ENCODE measurements at regions not wholly inside any gene's neighbourhood (a gene's known extent, or its start where the extent isn't known, plus 50 kb on each side); places are given as distances from the start of the nearest gene placed in this dataset.
"Not testable (repeated sequence)": the region's sequence is repeated elsewhere in the genome, so short reads cannot be mapped to it uniquely, and the experiment has no call there.

DNA sequence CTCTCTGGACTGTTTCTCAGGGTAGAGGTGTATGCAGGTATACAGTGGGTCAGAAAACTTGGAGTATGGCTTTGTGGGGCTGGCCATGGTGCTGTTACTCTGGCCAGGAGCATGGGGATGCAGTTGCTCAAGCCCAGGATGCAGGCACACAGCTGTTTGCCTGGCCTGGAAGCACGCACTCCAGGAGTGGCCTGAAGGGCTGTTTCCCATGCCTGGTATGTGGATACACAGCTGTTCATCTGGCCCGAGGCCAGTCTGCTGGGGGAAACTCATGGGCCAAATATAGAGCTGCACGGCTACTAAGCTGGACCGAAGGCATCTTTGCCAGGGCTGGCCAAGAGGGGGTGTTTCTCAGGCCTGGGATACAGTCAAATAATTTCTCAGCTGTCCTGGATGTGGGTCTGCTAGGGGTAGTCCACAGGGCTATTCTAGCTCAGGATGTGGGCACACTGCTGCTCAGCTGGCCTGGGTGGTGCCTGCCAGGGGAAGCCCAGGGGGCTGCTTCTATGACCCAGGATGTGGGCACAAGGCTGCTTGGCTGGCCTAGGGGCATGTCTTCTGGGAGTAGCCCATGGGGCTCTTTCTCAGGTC lies 104.1 kb downstream of the THSD1 start:
- H3K27me3 ChIP-seq (ENCODE audit: control insufficient read depth, insufficient read depth, low read length); H3K36me3 ChIP-seq (ENCODE audit: control insufficient read depth, insufficient read depth, low read length); DNase-seq (ENCODE audit: low read depth in 2 of 2); H3K4me2 ChIP-seq (ENCODE audit: extremely low read depth, insufficient read depth, low read length); H3K9me3 ChIP-seq (ENCODE audit: control insufficient read depth, insufficient read depth, low read depth, low read length); H4K20me1 ChIP-seq (ENCODE audit: control insufficient read depth, extremely low read depth, insufficient read depth, low read length); H3K4me1 ChIP-seq (ENCODE audit: control insufficient read depth, extremely low read depth, insufficient read depth, low read length); H2AFZ ChIP-seq (ENCODE audit: low read length); H3K9ac ChIP-seq (ENCODE audit: insufficient read depth, low read length); H3K79me2 ChIP-seq (ENCODE audit: control insufficient read depth, insufficient read depth, low read length); H3K27ac ChIP-seq (ENCODE audit: insufficient read depth, low read length); H3K4me3 ChIP-seq (replicated peaks in 1 of 4; ENCODE audit: control extremely low read depth in 1 of 4, insufficient read depth in 1 of 4, low read depth in 3 of 4, low read length in 4 of 4): not testable (repeated sequence)

DNA sequence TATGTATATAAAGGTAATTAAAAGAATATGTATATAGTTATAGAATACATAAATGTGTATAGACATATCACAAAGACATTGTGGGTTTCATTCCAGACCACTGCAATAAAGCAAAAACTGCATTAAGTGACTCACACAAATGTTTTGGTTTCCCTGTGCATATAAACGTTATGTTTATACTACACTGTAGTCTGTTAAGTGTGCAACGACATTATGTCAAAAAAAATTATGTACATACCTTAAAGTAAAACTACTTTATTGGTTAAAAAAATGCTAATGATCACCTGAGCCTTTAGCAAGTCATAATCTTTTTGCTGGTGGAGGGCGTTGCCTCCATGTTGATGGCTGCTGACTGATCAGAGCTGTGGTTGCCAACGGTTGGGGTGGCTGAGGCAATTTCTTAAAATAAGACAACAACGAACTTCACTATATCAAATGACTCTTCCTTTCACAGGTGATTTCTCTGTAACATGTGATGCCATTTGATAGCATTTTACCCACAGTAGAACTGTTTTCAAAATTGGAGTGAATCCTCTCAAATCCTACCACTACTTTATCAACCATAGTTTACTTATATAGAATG lies 107.8 kb downstream of the THSD1 start:
- not testable (repeated sequence) for H3K36me3 ChIP-seq (ENCODE audit: control insufficient read depth, insufficient read depth, low read length); H3K27ac ChIP-seq (ENCODE audit: insufficient read depth, low read length); H3K9me3 ChIP-seq (ENCODE audit: control insufficient read depth, insufficient read depth, low read depth, low read length); H3K4me3 ChIP-seq (replicated peaks in 1 of 4; ENCODE audit: control extremely low read depth in 1 of 4, insufficient read depth in 1 of 4, low read depth in 3 of 4, low read length in 4 of 4); H3K4me1 ChIP-seq (ENCODE audit: control insufficient read depth, extremely low read depth, insufficient read depth, low read length); H3K79me2 ChIP-seq (ENCODE audit: control insufficient read depth, insufficient read depth, low read length); H3K27me3 ChIP-seq (ENCODE audit: control insufficient read depth, insufficient read depth, low read length); H4K20me1 ChIP-seq (ENCODE audit: control insufficient read depth, extremely low read depth, insufficient read depth, low read length); DNase-seq (ENCODE audit: low read depth in 2 of 2); H2AFZ ChIP-seq (ENCODE audit: low read length); H3K4me2 ChIP-seq (ENCODE audit: extremely low read depth, insufficient read depth, low read length); H3K9ac ChIP-seq (ENCODE audit: insufficient read depth, low read length)

DNA sequence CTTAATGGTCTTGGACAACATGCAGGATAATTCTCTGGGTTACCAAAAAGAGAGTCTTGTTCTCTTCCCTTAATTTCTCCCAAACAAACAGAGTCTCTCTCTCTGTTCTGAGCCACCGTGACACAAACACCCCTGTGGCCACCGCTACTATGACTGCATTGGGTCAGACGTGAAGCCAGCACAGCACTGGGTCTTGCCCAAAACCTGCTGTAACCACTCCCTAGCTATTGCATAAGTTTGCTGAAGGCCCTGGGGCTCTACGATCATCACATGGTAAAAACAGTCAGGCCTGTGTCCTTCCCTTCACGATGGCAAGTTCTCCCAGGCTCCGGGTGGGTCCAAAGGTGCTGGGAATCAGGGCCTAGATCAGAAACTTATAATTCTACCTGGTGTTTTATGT lies 117.1 kb downstream of the THSD1 start:
- H3K4me3 ChIP-seq (replicated peaks in 1 of 4; ENCODE audit: control extremely low read depth in 1 of 4, insufficient read depth in 1 of 4, low read depth in 3 of 4, low read length in 4 of 4); H3K79me2 ChIP-seq (ENCODE audit: control insufficient read depth, insufficient read depth, low read length); H3K36me3 ChIP-seq (ENCODE audit: control insufficient read depth, insufficient read depth, low read length); H3K27me3 ChIP-seq (ENCODE audit: control insufficient read depth, insufficient read depth, low read length); H4K20me1 ChIP-seq (ENCODE audit: control insufficient read depth, extremely low read depth, insufficient read depth, low read length); DNase-seq (ENCODE audit: low read depth in 2 of 2); H3K4me1 ChIP-seq (ENCODE audit: control insufficient read depth, extremely low read depth, insufficient read depth, low read length); H2AFZ ChIP-seq (ENCODE audit: low read length); H3K9ac ChIP-seq (ENCODE audit: insufficient read depth, low read length); H3K9me3 ChIP-seq (ENCODE audit: control insufficient read depth, insufficient read depth, low read depth, low read length); H3K4me2 ChIP-seq (ENCODE audit: extremely low read depth, insufficient read depth, low read length); H3K27ac ChIP-seq (ENCODE audit: insufficient read depth, low read length): not testable (repeated sequence)

DNA sequence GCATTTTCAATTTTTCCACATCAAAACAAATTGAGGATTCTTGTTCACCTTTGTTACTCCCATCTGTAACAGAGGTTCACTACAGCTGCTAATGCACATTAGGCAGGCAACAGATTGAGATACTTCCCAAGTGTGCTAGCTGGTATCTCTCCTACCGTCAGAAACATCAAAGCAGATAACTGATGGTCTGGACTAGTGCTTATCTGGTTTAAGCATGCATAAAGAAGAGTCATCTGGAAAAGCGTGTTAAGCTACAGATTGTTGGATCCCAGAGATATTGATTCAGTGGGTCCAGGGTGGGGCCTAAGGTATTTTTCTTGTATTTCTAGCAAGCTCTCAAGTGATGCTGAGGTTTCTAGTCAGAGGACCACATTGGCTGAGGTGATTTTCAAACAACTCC lies 122.0 kb upstream of the NEK3 start:
- H3K79me2 ChIP-seq (ENCODE audit: control insufficient read depth, insufficient read depth, low read length), result not testable (repeated sequence)

DNA sequence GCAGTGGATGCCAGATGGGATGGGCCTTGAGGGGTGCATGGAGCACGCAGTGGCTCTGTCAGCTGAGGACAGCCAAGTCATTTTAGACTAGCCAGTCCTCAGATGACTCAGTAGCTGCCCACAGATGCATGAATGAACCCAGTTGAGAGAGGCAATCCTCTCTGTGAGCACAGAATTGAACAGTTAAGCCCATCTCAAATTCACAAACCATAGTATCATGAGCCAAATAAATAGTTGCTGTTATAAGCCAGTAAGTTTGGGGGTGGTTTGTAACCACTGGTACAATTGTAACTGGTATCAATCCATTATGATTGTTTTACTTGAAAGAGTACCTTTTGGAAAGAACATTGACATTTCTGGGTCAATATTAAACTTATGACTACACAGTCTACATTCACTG lies 120.0 kb upstream of the NEK3 start:
- not testable (repeated sequence) for H3K4me2 ChIP-seq (ENCODE audit: extremely low read depth, insufficient read depth, low read length); H3K9ac ChIP-seq (ENCODE audit: insufficient read depth, low read length); H2AFZ ChIP-seq (ENCODE audit: low read length); H3K27ac ChIP-seq (ENCODE audit: insufficient read depth, low read length); H3K4me1 ChIP-seq (ENCODE audit: control insufficient read depth, extremely low read depth, insufficient read depth, low read length); H3K9me3 ChIP-seq (ENCODE audit: control insufficient read depth, insufficient read depth, low read depth, low read length); H3K36me3 ChIP-seq (ENCODE audit: control insufficient read depth, insufficient read depth, low read length); H3K4me3 ChIP-seq (replicated peaks in 1 of 4; ENCODE audit: control extremely low read depth in 1 of 4, insufficient read depth in 1 of 4, low read depth in 3 of 4, low read length in 4 of 4); H3K27me3 ChIP-seq (ENCODE audit: control insufficient read depth, insufficient read depth, low read length); H3K79me2 ChIP-seq (ENCODE audit: control insufficient read depth, insufficient read depth, low read length); H4K20me1 ChIP-seq (ENCODE audit: control insufficient read depth, extremely low read depth, insufficient read depth, low read length); DNase-seq (ENCODE audit: low read depth in 2 of 2)

More for the DNA sequence above, 122.0 kb upstream of the NEK3 start:
- not testable (repeated sequence) for H4K20me1 ChIP-seq (ENCODE audit: control insufficient read depth, extremely low read depth, insufficient read depth, low read length); H3K9me3 ChIP-seq (ENCODE audit: control insufficient read depth, insufficient read depth, low read depth, low read length); H3K4me1 ChIP-seq (ENCODE audit: control insufficient read depth, extremely low read depth, insufficient read depth, low read length); H2AFZ ChIP-seq (ENCODE audit: low read length); H3K27ac ChIP-seq (ENCODE audit: insufficient read depth, low read length); H3K4me3 ChIP-seq (replicated peaks in 1 of 4; ENCODE audit: control extremely low read depth in 1 of 4, insufficient read depth in 1 of 4, low read depth in 3 of 4, low read length in 4 of 4); H3K9ac ChIP-seq (ENCODE audit: insufficient read depth, low read length); H3K4me2 ChIP-seq (ENCODE audit: extremely low read depth, insufficient read depth, low read length); H3K27me3 ChIP-seq (ENCODE audit: control insufficient read depth, insufficient read depth, low read length); DNase-seq (ENCODE audit: low read depth in 2 of 2); H3K36me3 ChIP-seq (ENCODE audit: control insufficient read depth, insufficient read depth, low read length)

DNA sequence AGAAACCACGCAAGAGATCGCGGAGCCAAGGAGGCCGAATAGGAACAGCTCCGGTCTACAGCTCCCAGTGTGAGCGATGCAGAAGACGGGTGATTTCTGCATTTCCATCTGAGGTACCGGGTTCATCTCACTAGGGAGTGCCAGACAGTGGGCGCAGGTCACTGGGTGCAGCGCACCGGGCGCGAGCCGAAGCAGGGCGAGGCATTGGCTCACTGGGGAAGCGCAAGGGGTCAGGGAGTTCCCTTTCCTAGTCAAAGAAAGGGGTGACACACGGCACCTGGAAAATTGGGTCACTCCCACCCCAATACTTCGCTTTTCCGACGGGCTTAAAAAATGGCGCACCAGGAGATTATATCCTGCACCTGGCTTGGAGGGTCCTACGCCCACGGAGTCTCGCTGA lies 94.9 kb upstream of the NEK3 start:
- H3K27ac ChIP-seq (ENCODE audit: insufficient read depth, low read length); H3K4me1 ChIP-seq (ENCODE audit: control insufficient read depth, extremely low read depth, insufficient read depth, low read length); H4K20me1 ChIP-seq (ENCODE audit: control insufficient read depth, extremely low read depth, insufficient read depth, low read length); H3K4me3 ChIP-seq (replicated peaks in 1 of 4; ENCODE audit: control extremely low read depth in 1 of 4, insufficient read depth in 1 of 4, low read depth in 3 of 4, low read length in 4 of 4); H3K27me3 ChIP-seq (ENCODE audit: control insufficient read depth, insufficient read depth, low read length); H2AFZ ChIP-seq (ENCODE audit: low read length); H3K9ac ChIP-seq (ENCODE audit: insufficient read depth, low read length); DNase-seq (ENCODE audit: low read depth in 2 of 2); H3K4me2 ChIP-seq (ENCODE audit: extremely low read depth, insufficient read depth, low read length); H3K36me3 ChIP-seq (ENCODE audit: control insufficient read depth, insufficient read depth, low read length); H3K79me2 ChIP-seq (ENCODE audit: control insufficient read depth, insufficient read depth, low read length); H3K9me3 ChIP-seq (ENCODE audit: control insufficient read depth, insufficient read depth, low read depth, low read length): not testable (repeated sequence)

DNA sequence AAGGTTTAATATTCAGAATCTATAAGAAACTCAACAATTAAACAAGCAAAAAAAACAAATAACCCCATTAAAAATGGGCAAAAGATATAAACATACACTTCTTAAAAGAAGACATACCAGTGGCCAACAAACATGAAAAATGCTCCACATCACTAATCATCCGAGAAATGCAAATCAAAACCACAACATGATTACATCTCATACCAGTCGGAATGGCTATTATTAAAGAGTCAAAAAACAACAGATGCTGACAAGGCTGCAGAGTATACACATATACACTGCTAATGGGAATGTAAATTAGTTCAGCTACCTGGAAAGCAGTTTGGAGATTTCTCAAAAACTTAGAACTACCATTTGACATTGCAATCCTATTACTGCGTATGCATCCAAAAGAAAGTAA lies 81.4 kb upstream of the NEK3 start:
- not testable (repeated sequence) for H3K4me2 ChIP-seq (ENCODE audit: extremely low read depth, insufficient read depth, low read length); H3K27me3 ChIP-seq (ENCODE audit: control insufficient read depth, insufficient read depth, low read length); H2AFZ ChIP-seq (ENCODE audit: low read length); H3K79me2 ChIP-seq (ENCODE audit: control insufficient read depth, insufficient read depth, low read length); H3K36me3 ChIP-seq (ENCODE audit: control insufficient read depth, insufficient read depth, low read length); H3K4me1 ChIP-seq (ENCODE audit: control insufficient read depth, extremely low read depth, insufficient read depth, low read length); H4K20me1 ChIP-seq (ENCODE audit: control insufficient read depth, extremely low read depth, insufficient read depth, low read length); H3K9me3 ChIP-seq (ENCODE audit: control insufficient read depth, insufficient read depth, low read depth, low read length); DNase-seq (ENCODE audit: low read depth in 2 of 2); H3K27ac ChIP-seq (ENCODE audit: insufficient read depth, low read length); H3K9ac ChIP-seq (ENCODE audit: insufficient read depth, low read length); H3K4me3 ChIP-seq (replicated peaks in 1 of 4; ENCODE audit: control extremely low read depth in 1 of 4, insufficient read depth in 1 of 4, low read depth in 3 of 4, low read length in 4 of 4)

All from fibroblast of lung (primary cell).